HEK293T (cell line): ENCODE measurements at regions not wholly inside any gene's neighbourhood (a gene's known extent, or its start where the extent isn't known, plus 50 kb on each side); places are given as distances from the start of the nearest gene placed in this dataset.

Experiments used
- BHLHE40 ChIP-seq: fragments of 450-650 bp; IDR thresholded peaks from 2 replicates; pipeline ENCODE4 v1.6.1; 2016; ENCODE audit warnings: mild to moderate bottlenecking, moderate library complexity, borderline replicate concordance
- CTBP1 ChIP-seq: fragments of 450-650 bp; IDR thresholded peaks from 2 replicates; pipeline ENCODE4 v1.6.1; 2016; ENCODE audit warnings: borderline replicate concordance
- FOXA1 ChIP-seq: fragments of 450-650 bp; IDR thresholded peaks from 2 replicates; pipeline ENCODE4 v1.6.1; 2016; ENCODE audit warnings: mild to moderate bottlenecking
- FOXK2 ChIP-seq: fragments of 450-650 bp; IDR thresholded peaks from 2 replicates; pipeline ENCODE4 v1.6.1; 2016; ENCODE audit warnings: mild to moderate bottlenecking
- NFRKB ChIP-seq: fragments of 450-650 bp; IDR thresholded peaks from 2 replicates; pipeline ENCODE4 v1.6.1; 2016; ENCODE audit warnings: mild to moderate bottlenecking, moderate library complexity
- PKNOX1 ChIP-seq: fragments of 450-650 bp; IDR thresholded peaks from 2 replicates; pipeline ENCODE4 v1.6.1; 2016
- SP1 ChIP-seq: fragments of 450-650 bp; IDR thresholded peaks from 2 replicates; pipeline ENCODE4 v1.6.1; 2017
- ZNF384 ChIP-seq: fragments of 450-650 bp; IDR thresholded peaks from 2 replicates; pipeline ENCODE4 v1.6.1; 2016

GRCh38 chr9:73824671-73825070, 672.5 kb upstream of the RORB start:
- TF ChIP-seq BHLHE40: no peak
- TF ChIP-seq PKNOX1: no peak
- no peak for TF ChIP-seq CTBP1
- no peak for TF ChIP-seq NFRKB
- no peak for TF ChIP-seq FOXK2
- no peak for TF ChIP-seq SP1
- TF ChIP-seq FOXA1: no peak
- no peak for TF ChIP-seq ZNF384
